ENCODE measurements at regions not wholly inside any gene's neighbourhood (a gene's known extent, or its start where the extent isn't known, plus 50 kb on each side); places are given as distances from the start of the nearest gene placed in this dataset.
"Not testable (repeated sequence)": the region's sequence is repeated elsewhere in the genome, so short reads cannot be mapped to it uniquely, and the experiment has no call there.

DNA sequence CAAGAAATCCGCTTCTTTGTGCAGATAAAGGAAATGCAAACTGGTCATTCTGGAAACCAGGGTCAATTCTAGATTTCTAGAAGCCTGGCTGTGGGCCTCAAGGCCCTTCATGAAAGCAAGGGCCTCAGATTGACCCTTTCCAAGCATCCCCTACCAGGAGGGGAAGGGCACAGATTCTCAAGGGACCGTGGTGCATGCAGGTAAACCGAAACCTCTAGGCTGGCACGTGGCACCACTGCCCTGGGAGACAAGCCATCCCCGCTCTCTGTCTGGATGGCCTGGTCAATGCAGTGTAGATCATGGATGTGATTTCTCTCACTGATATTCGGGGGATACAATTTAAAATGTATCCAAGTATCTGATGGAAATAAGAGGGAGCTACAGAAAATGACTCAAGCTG lies 69.4 kb downstream of the TOMM20 start:
- no peak for FAIRE-seq
- DNase-seq (ENCODE audit: insufficient read length, low spot score): no peak

GRCh38 chr1:235058695-235059094 lies 69.9 kb downstream of the TOMM20 start:
- DNase-seq (ENCODE audit: insufficient read length, low spot score) (no peak), FAIRE-seq (no peak)

DNA sequence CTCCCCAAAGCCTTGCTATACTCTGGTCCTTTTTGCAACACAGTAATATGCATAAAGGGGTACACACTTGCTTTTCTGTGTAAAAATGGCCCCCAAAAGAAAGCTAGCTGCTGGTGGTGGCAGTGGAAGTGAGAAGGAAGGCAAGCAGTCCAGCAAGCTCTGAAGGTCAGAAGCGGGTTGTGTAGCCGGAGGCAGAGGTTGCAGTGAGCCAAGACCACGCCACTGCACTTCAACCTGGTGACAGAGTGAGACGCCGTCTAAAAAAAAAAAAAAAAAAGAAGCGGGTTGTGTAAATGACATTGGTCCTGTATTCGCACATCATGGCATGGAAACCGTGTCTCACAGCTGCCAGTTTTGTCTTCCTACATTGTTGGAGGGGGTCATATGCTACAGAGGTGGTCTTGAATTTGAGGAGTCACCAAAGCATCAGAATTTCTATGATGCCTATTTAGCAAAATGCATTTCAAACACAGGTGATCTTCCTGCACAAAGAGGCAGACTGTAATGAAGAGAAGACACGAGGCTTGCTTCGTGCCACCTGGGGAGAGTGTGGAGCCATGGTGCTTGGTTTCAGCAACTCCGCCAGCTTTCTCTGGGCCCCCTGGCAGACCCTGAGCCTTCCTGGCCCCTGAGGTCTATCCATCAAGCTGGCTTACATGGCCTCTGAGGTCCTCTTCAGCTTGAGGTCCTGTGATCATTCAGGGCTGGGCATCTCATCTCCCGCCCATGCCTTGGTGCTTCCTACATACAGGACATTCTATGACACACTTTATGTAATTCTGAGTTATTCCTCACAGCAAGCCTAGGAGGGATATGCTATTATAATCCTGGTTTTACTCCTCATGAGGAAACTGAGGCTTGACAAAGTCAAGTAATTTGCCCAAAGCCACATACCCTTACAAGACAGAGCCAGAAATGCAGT lies 71.0 kb downstream of the TOMM20 start:
- FAIRE-seq: no peak
- DNase-seq (ENCODE audit: insufficient read length, low spot score): no peak

- DNase-seq (ENCODE audit: insufficient read length, low spot score) (no peak), FAIRE-seq (no peak)
Measured at GRCh38 chr1:235056937-235057336, 71.7 kb downstream of the TOMM20 start.

- FAIRE-seq (no peak), DNase-seq (ENCODE audit: insufficient read length, low spot score) (no peak)
Measured at GRCh38 chr1:235054936-235055335, 73.7 kb downstream of the TOMM20 start.

- FAIRE-seq (no peak), DNase-seq (ENCODE audit: insufficient read length, low spot score) (no peak)
Measured at GRCh38 chr1:235054466-235054865, 74.2 kb downstream of the TOMM20 start.

DNA sequence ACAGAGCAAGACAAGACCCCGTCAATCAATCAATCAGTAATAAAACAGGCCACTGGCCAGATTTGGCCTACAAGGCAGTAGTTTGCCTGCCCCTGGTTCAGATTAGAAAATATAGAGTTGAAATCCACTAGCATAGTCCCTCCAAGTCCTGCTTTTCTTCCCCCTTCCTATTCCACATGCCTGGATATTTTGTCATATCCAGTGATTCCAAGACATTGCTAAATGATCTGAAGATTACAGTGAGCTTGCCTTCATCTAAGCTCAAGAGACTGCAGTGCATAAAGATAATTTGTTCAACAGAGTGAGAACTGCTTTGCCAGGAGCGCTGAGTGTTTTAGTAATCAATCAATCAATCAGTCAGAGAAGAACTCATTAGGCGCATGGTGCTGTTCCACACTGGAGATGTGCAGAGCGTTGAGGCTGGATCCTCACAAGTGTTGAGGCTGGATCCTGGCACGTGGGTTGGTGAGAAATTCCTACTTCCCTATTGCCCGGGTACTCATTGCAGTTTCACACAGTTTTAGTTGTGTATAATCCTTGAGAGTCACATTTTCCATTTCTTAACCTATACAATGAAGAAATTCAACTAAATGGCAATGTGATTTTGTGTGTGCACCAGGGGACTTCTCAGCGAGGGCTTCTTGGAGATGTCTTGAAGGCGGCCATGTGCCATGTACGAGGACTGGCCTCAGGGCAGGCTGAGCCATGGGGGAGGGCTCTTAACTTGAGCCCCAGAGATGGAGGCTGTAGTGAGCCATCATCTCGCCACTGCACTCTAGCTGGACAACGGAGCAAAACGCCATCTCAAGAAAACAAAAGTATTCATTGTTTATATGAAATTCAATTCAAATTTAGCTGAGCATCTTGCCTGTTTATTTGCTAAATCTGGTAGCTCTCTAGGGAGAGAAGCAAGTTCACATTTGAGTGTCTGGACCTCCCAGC lies 76.3 kb downstream of the TOMM20 start:
- FAIRE-seq: no peak
- no peak for DNase-seq (ENCODE audit: insufficient read length, low spot score)

GRCh38 chr1:235051521-235051920 lies 77.1 kb downstream of the TOMM20 start:
- no peak for DNase-seq (ENCODE audit: insufficient read length, low spot score)

GRCh38 chr1:235050911-235051360 lies 77.7 kb downstream of the TOMM20 start:
- DNase-seq (ENCODE audit: insufficient read length, low spot score) (no peak), FAIRE-seq (peak; percentile 64)

More at GRCh38 chr1:235051521-235051920, 77.1 kb downstream of the TOMM20 start:
- no peak for FAIRE-seq

DNA sequence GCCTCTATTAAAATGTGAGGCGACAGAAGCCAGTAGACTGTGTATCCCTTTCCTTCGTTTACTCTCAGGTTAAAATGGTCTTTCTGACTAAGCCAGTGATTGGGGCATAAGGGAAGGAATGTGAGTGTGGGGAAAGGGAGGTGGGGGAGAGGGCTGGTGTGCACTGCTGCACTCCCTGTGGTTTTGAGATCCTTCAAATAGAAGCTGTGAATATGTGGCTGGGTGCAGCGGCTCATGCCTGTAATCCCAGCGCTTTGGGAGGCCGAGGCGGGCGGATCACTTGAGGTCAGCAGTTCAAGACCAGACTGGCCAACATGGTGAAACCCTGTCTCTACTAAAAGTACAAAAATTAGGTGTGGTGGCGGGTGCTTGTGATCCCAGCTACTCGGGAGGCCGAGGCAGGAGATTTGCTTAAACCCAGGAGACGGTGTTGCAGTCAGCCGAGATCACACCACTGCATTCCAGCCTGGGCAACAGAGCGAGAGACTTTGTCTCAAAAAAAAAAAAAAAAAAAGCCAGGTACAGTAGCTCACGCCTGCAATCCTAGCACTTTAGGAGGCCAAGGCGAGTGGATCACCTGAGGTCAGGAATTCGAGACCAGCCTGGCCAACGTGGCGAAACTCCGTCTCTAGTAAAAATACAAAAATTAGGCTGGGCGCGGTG lies 78.8 kb downstream of the TOMM20 start:
- not testable (repeated sequence) for FAIRE-seq; DNase-seq (ENCODE audit: insufficient read length, low spot score)

DNA sequence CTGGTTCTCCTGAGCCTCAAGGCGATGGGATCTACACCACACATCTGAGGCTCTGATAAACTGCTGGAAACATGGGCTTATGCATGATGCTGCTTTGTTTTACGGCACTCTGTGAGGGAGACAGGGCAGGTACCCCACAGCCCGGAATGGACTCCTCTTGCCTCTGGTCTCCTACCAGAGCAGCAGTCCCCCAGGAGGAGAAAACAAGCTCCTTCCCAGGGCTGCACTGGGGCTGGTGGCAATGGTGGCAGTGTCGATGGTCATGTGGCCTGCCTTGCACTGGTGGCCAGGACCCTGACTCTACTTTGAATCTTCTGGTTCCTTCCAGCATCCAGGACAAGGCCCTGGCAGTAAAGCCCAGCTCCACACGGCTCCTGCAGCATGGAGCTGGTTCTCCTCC lies 79.4 kb downstream of the TOMM20 start:
- DNase-seq (ENCODE audit: insufficient read length, low spot score) (no peak), FAIRE-seq (no peak)

DNA sequence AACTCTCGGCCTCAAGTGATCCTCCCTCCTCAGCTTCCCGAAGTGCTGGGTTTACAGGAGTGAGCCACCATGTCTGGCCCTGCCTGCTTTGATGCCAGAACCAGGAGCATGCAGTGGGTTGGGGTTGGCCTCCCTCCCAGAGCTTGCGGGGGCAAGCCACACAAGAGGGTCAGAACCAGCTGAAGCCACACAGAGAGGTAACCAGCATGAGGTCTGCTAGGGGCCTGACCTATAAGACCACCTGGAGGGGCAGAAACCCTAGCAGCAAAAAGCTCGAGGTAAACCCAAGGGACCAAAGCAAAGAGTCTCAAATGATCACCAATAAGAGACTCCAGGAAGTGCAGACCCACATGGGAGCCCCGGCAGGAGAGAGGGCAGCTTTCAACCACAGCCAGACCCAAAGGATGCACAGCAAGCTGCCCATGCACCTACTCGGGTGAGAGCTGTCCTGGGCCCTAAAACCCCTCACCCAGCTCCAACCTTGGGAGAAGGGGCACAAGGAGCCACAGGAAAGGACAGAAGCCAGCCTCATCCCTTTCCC lies 81.2 kb downstream of the TOMM20 start:
- DNase-seq (ENCODE audit: insufficient read length, low spot score) (no peak), FAIRE-seq (no peak)

DNA sequence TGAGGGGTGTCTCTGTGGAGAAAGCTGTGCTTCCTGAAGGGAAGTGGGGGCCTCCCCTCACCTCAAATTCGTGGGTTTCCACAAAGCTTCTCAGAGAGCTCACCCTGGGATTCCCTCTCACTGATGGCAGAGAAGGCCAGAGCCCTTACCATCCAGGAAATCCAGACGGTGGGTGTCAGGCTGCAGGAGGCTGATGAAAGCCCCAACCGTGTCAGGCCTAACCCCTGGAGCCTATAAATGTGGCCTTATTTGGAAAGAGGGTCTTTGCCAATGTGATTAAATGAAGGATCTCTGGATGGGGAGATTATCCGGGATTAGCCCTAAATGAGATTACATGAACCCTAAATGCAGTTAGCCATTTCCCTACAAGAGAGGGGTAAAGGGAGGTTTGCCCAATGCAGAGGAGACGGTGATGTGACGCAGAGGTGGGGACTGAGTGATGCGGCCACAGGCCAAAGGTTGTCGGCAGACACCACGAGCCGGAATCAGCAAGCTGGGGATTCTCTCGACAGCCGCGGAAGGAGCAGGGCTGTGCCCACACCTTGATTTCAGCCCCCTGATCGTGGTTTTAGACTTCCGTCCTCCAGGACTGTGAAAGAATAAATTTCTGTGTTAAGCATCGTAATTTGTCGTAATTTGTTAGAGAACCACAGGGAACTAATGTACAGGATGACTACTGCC lies 82.6 kb downstream of the TOMM20 start:
- FAIRE-seq (no peak), DNase-seq (ENCODE audit: insufficient read length, low spot score) (no peak)

GRCh38 chr1:235045034-235045690 lies 83.5 kb downstream of the TOMM20 start:
- no peak for FAIRE-seq
- no peak for DNase-seq (ENCODE audit: insufficient read length, low spot score)

- FAIRE-seq (no peak), DNase-seq (ENCODE audit: insufficient read length, low spot score) (no peak)
Measured at GRCh38 chr1:235043234-235043633, 85.4 kb downstream of the TOMM20 start.

GRCh38 chr1:235038701-235039100 lies 89.9 kb downstream of the TOMM20 start:
- DNase-seq (ENCODE audit: insufficient read length, low spot score): no peak
- FAIRE-seq: no peak

GRCh38 chr1:235035928-235036327 lies 92.7 kb downstream of the TOMM20 start:
- no peak for FAIRE-seq
- DNase-seq (ENCODE audit: insufficient read length, low spot score): no peak

DNA sequence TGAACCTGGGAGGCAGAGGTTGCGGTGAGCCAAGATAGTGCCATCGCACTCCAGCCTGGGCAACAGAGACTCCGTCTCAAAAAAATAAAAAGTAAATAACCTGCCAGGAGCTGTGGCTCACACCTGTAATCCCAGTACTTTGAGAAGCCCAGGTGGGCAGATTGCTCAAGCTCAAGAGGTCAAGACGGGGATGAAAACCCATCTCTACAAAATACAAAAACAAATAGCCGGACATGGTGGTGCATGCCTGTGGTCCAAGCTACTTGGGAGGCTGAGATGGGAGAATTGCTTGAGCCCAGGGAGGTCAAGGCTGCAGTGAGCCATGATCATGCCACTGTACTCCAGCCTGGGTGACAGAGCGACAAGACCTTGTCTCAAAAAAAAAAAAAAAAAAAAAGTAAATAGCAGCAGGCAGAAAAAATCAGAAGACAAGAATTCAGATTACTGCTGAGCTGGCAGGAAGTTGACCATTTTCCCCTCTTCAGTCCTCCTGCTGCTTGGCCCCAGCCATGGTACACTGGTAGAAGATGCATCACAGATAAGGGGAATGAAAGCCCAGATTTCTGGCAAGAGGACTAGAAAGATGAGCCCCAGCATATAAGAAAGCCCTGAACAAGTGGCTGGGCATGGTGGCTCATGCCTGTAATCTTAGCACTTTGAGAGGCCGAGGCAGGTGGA lies 97.6 kb downstream of the TOMM20 start:
- no peak for DNase-seq (ENCODE audit: insufficient read length, low spot score)
- no peak for FAIRE-seq

DNA sequence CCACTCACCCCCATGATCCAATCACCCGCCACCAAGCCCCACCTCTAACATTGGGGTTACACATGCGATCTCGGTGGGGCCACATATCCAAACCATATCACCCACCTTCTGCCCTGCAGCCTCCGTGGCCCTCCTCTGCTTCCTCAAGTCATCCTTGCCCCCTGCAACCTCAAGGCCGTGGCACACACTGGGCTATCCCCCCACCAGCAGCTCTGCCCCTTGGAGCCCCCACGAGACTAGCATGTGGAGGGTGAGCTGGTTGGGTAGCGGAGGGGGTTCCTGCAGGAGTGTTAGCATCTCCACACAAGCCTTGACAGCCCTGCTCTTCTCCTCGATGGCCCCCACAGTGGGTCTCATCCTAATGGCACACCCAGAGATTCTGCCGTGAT lies 100.8 kb downstream of the TOMM20 start:
- DNase-seq (ENCODE audit: insufficient read length, low spot score) (no peak), FAIRE-seq (no peak)
